LNCaP clone FGC (cell line): ENCODE measurements at regions not wholly inside any gene's neighbourhood (a gene's known extent, or its start where the extent isn't known, plus 50 kb on each side); places are given as distances from the start of the nearest gene placed in this dataset.

Source experiments
- DNase-seq: peaks from one replicate; pipeline ENCODE4 v3.0.0-alpha.2; 2011; ENCODE audit warnings: low read depth
- H3K4me3 ChIP-seq: 2 replicates; pipeline ENCODE4 v1.5.1; 2011; ENCODE audit warnings: mild to moderate bottlenecking, low read depth, low read length, control low read depth
- TF ChIP-seq, protein P1 (sequence below): IDR thresholded peaks from 2 replicates; pipeline ENCODE4 v1.5.1; 2012; ENCODE audit warnings: mild to moderate bottlenecking; ENCODE audit not compliant: control insufficient read depth, insufficient read depth; ENCODE audit errors: extremely low read depth

GRCh38 chr4:163806653-163807052, 312.2 kb downstream of the TMA16 start:
- TF ChIP-seq, protein P1, sequence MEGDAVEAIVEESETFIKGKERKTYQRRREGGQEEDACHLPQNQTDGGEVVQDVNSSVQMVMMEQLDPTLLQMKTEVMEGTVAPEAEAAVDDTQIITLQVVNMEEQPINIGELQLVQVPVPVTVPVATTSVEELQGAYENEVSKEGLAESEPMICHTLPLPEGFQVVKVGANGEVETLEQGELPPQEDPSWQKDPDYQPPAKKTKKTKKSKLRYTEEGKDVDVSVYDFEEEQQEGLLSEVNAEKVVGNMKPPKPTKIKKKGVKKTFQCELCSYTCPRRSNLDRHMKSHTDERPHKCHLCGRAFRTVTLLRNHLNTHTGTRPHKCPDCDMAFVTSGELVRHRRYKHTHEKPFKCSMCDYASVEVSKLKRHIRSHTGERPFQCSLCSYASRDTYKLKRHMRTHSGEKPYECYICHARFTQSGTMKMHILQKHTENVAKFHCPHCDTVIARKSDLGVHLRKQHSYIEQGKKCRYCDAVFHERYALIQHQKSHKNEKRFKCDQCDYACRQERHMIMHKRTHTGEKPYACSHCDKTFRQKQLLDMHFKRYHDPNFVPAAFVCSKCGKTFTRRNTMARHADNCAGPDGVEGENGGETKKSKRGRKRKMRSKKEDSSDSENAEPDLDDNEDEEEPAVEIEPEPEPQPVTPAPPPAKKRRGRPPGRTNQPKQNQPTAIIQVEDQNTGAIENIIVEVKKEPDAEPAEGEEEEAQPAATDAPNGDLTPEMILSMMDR, result no peak
- no peak for DNase-seq
- H3K4me3 ChIP-seq, result no peak overlapping the region

DNA sequence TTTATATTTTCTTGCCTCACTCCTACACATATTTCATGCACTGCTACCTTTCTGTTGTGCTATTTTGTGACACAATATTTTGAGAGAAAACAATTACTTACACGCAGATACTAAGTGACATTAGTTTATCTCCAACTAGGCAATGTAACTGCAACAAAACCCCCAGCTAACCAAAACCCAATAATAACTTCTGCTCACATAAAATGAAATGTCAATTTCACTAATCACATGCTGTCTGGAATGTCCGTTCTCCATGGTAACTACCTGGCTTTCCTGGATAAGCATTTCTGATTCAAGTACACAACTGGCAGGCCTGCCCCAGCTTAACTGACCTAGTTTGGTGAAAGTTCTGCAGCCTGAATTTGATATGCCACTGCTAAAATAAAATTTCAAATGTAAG, 313.5 kb downstream of the TMA16 start:
- TF ChIP-seq, protein P1, result no peak
- DNase-seq, result no peak
- no peak overlapping the region for H3K4me3 ChIP-seq

DNA sequence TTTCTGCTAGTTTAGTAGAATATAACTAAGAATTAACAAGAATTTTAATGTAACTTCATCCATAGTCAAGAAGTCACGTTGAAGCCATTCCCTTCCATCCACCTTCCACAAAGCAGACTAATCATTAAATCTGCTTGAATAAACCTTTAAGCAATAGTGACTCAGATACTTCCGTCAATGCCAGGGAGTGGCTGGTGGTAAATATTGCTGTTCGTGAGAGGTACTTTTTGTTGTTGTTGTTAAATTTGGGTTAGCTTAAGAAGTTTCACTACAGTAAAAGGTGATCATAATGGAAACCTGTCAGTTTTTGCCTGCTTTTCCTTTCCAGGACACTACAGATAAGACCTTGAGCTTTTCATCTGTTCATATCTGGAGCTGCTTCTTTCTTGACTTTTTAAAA, 316.3 kb downstream of the TMA16 start:
- TF ChIP-seq, protein P1, result no peak
- no peak overlapping the region for H3K4me3 ChIP-seq
- no peak for DNase-seq

- TF ChIP-seq, protein P1, result no peak
- no peak for DNase-seq
- H3K4me3 ChIP-seq, result no peak overlapping the region
These were observed 321.3 kb downstream of the TMA16 start for GRCh38 chr4:163815776-163816175.

DNA sequence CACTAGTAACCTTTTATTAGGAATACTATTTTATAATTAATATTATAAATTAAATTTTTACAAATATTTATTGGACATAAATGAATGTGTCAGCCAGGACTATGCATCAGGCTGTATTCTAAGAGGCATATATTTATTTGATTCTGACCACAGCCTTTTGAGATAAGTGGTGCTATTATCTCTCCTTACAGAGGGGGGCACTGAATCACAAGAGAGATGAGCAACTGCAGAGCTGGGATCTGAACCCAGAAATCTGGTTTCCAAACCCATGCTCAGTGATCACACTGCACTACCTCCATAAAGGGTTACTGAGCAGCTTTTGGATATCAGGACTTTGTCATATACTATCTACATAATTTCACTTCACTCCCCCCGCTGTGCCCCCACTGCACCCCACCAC, 322.0 kb downstream of the TMA16 start:
- H3K4me3 ChIP-seq, result no peak overlapping the region
- no peak for DNase-seq
- TF ChIP-seq, protein P1, result 0 out of 2 replicates have a peak, but pooled peaks have one; percentile 9

DNA sequence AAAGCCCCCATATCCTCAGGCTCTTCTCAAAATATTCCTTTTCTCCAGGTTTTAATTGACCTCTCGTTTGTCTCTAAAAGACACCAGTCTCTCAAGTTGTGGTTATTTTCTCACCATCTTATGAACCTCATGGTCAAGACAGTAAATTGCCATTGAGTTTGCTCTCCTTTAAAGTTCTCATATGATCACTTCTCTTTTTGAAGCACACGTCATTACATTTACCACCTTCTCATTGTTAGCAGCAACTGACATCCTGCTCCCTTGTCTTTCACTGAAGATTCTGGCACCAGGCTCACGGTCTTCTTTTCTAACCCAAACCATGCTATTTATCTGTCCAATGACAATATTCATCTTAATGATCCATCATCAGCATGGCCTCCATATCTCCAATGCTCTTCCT, 324.2 kb downstream of the TMA16 start:
- TF ChIP-seq, protein P1, result no peak
- no peak overlapping the region for H3K4me3 ChIP-seq
- no peak for DNase-seq

- TF ChIP-seq, protein P1, result no peak
- no peak for DNase-seq
- H3K4me3 ChIP-seq, result no peak overlapping the region
These were observed 339.2 kb downstream of the TMA16 start for GRCh38 chr4:163833669-163834068.
